Activated B cell treated with CpG ODN at 0.5 μM for 24 hours (primary cell): ENCODE measurements at regions not wholly inside any gene's neighbourhood (a gene's known extent, or its start where the extent isn't known, plus 50 kb on each side); places are given as distances from the start of the nearest gene placed in this dataset.

Experiments
- ATAC-seq: fragments of 200-7000 bp; cut with Tn5 transposase; one replicate; pipeline ENCODE4 v1.10.0; 2021; ENCODE audit warnings: low read depth, mild to moderate bottlenecking, moderate library complexity
- CTCF ChIA-PET: fragments of 350-600 bp; sonication (Branson Sonifier 250); formaldehyde crosslinking; loops from one replicate; lab custom pipeline; 2021; ENCODE audit warnings: antibody characterized with exemption; lab: Charles Lee
- POLR2A ChIA-PET: fragments of 350-600 bp; sonication (Branson Sonifier 250); formaldehyde crosslinking; loops from one replicate; lab custom pipeline; 2021; ENCODE audit warnings: antibody characterized with exemption; lab: Charles Lee
- DNase-seq: peaks from one replicate; pipeline ENCODE4 v3.0.0; 2022
- H3K27ac Mint-ChIP-seq: one replicate; pipeline ENCODE4 v1.8.0; 2020; ENCODE audit warnings: mixed read lengths
- H3K27me3 Mint-ChIP-seq: one replicate; pipeline ENCODE4 v1.8.0; 2021; ENCODE audit warnings: mixed read lengths
- H3K36me3 Mint-ChIP-seq: one replicate; pipeline ENCODE4 v1.8.0; 2021; ENCODE audit warnings: low read depth, mixed read lengths
- H3K4me1 Mint-ChIP-seq: one replicate; pipeline ENCODE4 v1.8.0; 2021; ENCODE audit warnings: mixed read lengths
- H3K4me3 Mint-ChIP-seq: one replicate; pipeline ENCODE4 v1.8.0; 2020; ENCODE audit warnings: mild to moderate bottlenecking, mixed read lengths
- H3K9me3 Mint-ChIP-seq: one replicate; pipeline ENCODE4 v1.8.0; 2020; ENCODE audit warnings: mixed read lengths
- CTCF ChIP-seq: fragments of 200-600 bp; IDR thresholded peaks from one replicate; pipeline ENCODE4 v1.8.0; 2022; ENCODE audit warnings: antibody characterized with exemption, mild to moderate bottlenecking
- intact Hi-C: fragments of 100-400 bp; cut with micrococcal nuclease; formaldehyde crosslinking; loops from one replicate; pipeline ENCODE4 v1.15.1; 2024

- CTCF ChIA-PET = no interaction called here
- no peak for TF ChIP-seq CTCF
- peaks cover 36% of the 10 kb centered on the region for H3K4me1 Mint-ChIP-seq
- intact Hi-C loops = no loop called here
- no peaks in the 10 kb centered on the region for H3K27me3 Mint-ChIP-seq
- H3K9me3 Mint-ChIP-seq = no peaks in the 10 kb centered on the region
- DNase-seq (no peak), ATAC-seq (no peak)
- H3K4me3 Mint-ChIP-seq = no peak overlapping the region
- H3K27ac Mint-ChIP-seq = no peak overlapping the region
- no peaks in the 10 kb centered on the region for H3K36me3 Mint-ChIP-seq
- POLR2A ChIA-PET = no interaction called here
Observed at GRCh38 chr17:68792873-68793272, 162.3 kb downstream of the ABCA8 start.

GRCh38 chr17:68792042-68792685, 163.0 kb downstream of the ABCA8 start:
- ChIA-PET CTCF (no interaction called here), POLR2A (no interaction called here)
- DNase-seq (no peak), ATAC-seq (no peak)
- Mint-ChIP-seq H3K27me3 (no peaks in the 10 kb centered on the region), H3K4me3 (no peak overlapping the region), H3K36me3 (no peaks in the 10 kb centered on the region), H3K27ac (no peak overlapping the region), H3K4me1 (peaks cover 36% of the 10 kb centered on the region), H3K9me3 (no peaks in the 10 kb centered on the region)
- no peak for TF ChIP-seq CTCF
- intact Hi-C loops = no loop called here

- H3K4me3 Mint-ChIP-seq = no peak overlapping the region
- DNase-seq = no peak
- H3K27ac Mint-ChIP-seq = no peak overlapping the region
- ChIA-PET POLR2A (no interaction called here), CTCF (interaction anchor here (1.2 to 1.6 kb wide), 2 partner anchors 14 to 460 kb away, joined by 3 to 4 read pairs; no protein-coding TSS in a partner anchor)
- ATAC-seq = no peak
- TF ChIP-seq CTCF = no peak
- H3K36me3 Mint-ChIP-seq = no peaks in the 10 kb centered on the region
- H3K27me3 Mint-ChIP-seq = no peaks in the 10 kb centered on the region
- H3K9me3 Mint-ChIP-seq = no peaks in the 10 kb centered on the region
- peaks cover 33% of the 10 kb centered on the region for H3K4me1 Mint-ChIP-seq
- intact Hi-C loops = no loop called here
Observed at GRCh38 chr17:68790931-68791330, 164.3 kb downstream of the ABCA8 start.

- no peak for ATAC-seq
- Mint-ChIP-seq H3K4me3 (no peak overlapping the region), H3K27me3 (no peaks in the 10 kb centered on the region), H3K4me1 (peaks cover 31% of the 10 kb centered on the region), H3K36me3 (no peaks in the 10 kb centered on the region), H3K9me3 (no peaks in the 10 kb centered on the region), H3K27ac (no peak overlapping the region)
- no peak for DNase-seq
- CTCF ChIA-PET = interaction anchor here (1.2 to 1.6 kb wide), 2 partner anchors 14 to 460 kb away, joined by 3 to 4 read pairs; no protein-coding TSS in a partner anchor
- POLR2A ChIA-PET = no interaction called here
- intact Hi-C loops = no loop called here
- no peak for TF ChIP-seq CTCF
Observed at GRCh38 chr17:68790492-68790891, 164.7 kb downstream of the ABCA8 start.

GRCh38 chr17:68789203-68789962, 165.8 kb downstream of the ABCA8 start:
- no peak overlapping the region for H3K27ac Mint-ChIP-seq
- ATAC-seq (no peak), DNase-seq (no peak)
- no peak for TF ChIP-seq CTCF
- ChIA-PET POLR2A (no interaction called here), CTCF (no interaction called here)
- H3K36me3 Mint-ChIP-seq = no peaks in the 10 kb centered on the region
- no peaks in the 10 kb centered on the region for H3K9me3 Mint-ChIP-seq
- H3K27me3 Mint-ChIP-seq = no peaks in the 10 kb centered on the region
- H3K4me1 Mint-ChIP-seq = peaks cover 20% of the 10 kb centered on the region
- H3K4me3 Mint-ChIP-seq = no peak overlapping the region
- intact Hi-C loops = no loop called here
